CD14-positive monocyte (primary cell): ENCODE measurements at regions not wholly inside any gene's neighbourhood (a gene's known extent, or its start where the extent isn't known, plus 50 kb on each side); places are given as distances from the start of the nearest gene placed in this dataset.

ENCODE experiments used
- DNase-seq, 3 donors: peaks; one replicate each; pipeline ENCODE4 v3.0.0-alpha.2; 2011 to 2022
- H2AFZ ChIP-seq: 2 replicates; pipeline ENCODE4 v1.6.0; 2012; ENCODE audit warnings: mild to moderate bottlenecking, low read depth, low read length, inconsistent platforms; ENCODE audit not compliant: insufficient read depth, poor library complexity, severe bottlenecking
- H3K27ac ChIP-seq, 2 donors: 1 replicate in 1 of 2; 2 replicates in 1 of 2; pipeline ENCODE4 v1.5.1; 2012 to 2013; ENCODE audit warnings: low read length in 2 of 2, control low read depth in 1 of 2, inconsistent platforms in 1 of 2, low read depth in 1 of 2, mild to moderate bottlenecking in 1 of 2
- H3K27me3 ChIP-seq, 2 donors: one replicate each; pipeline versions ENCODE4 v1.6.0 to v1.6.1; 2011 to 2013; ENCODE audit warnings: low read length in 2 of 2; ENCODE audit not compliant: control insufficient read depth in 2 of 2, insufficient read depth in 2 of 2
- H3K36me3 ChIP-seq, 2 donors: replicated peaks in 1 of 2; 1 replicate in 1 of 2; 2 replicates in 1 of 2; pipeline versions ENCODE4 v1.5.1 to v1.6.1; 2012 to 2013; ENCODE audit warnings: low read length in 2 of 2, control low read depth in 1 of 2, inconsistent platforms in 1 of 2, mild to moderate bottlenecking in 1 of 2; ENCODE audit not compliant: insufficient read depth in 2 of 2, control insufficient read depth in 1 of 2
- H3K4me1 ChIP-seq, 2 donors: 1 replicate in 1 of 2; 2 replicates in 1 of 2; pipeline versions ENCODE4 v1.5.1 to v1.6.1; 2012 to 2013; ENCODE audit warnings: low read length in 2 of 2, control low read depth in 1 of 2, inconsistent platforms in 1 of 2, mild to moderate bottlenecking in 1 of 2, moderate library complexity in 1 of 2; ENCODE audit not compliant: insufficient read depth in 2 of 2, control insufficient read depth in 1 of 2
- H3K4me2 ChIP-seq: replicated peaks from 2 replicates; pipeline ENCODE3; 2012; ENCODE audit warnings: low read length, moderate library complexity, mild to moderate bottlenecking; ENCODE audit not compliant: poor library complexity, severe bottlenecking; ENCODE audit errors: extremely low read depth
- H3K4me3 ChIP-seq, 3 experiments: fragments of 200-600 bp in 1 of 3; sonication (generic) in 1 of 3; replicated peaks in 1 of 3; 1 replicate in 2 of 3; 2 replicates in 1 of 3; pipeline ENCODE4 v1.5.1; 2011 to 2013; ENCODE audit warnings: low read length in 3 of 3, mild to moderate bottlenecking in 3 of 3, control low read depth in 2 of 3, low read depth in 2 of 3, inconsistent platforms in 1 of 3, moderate library complexity in 1 of 3
- H3K79me2 ChIP-seq: 2 replicates; pipeline ENCODE4 v1.6.0; 2012; ENCODE audit warnings: mild to moderate bottlenecking, control low read depth, inconsistent platforms, low read length, moderate library complexity; ENCODE audit not compliant: insufficient read depth
- H3K9ac ChIP-seq: 2 replicates; pipeline ENCODE4 v1.6.0; 2017; ENCODE audit warnings: low read length, mild to moderate bottlenecking; ENCODE audit not compliant: insufficient read depth, poor library complexity, severe bottlenecking
- H3K9me3 ChIP-seq, 2 donors: replicated peaks in 1 of 2; 1 replicate in 1 of 2; 2 replicates in 1 of 2; pipeline versions ENCODE4 v1.5.1 to v1.6.1; 2012 to 2013; ENCODE audit warnings: low read length in 2 of 2, control low read depth in 1 of 2; ENCODE audit not compliant: control insufficient read depth in 1 of 2, insufficient read depth in 1 of 2
- H4K20me1 ChIP-seq: 2 replicates; pipeline ENCODE4 v1.6.0; 2012; ENCODE audit warnings: mild to moderate bottlenecking, low read length, control low read depth, moderate library complexity; ENCODE audit not compliant: insufficient read depth
- H3K27ac Mint-ChIP-seq, 7 donors: one replicate each; pipeline ENCODE4 v1.8.0; 2020; ENCODE audit warnings: mild to moderate bottlenecking in 7 of 7, mixed read lengths in 7 of 7, moderate library complexity in 6 of 7, inconsistent platforms in 2 of 7
- H3K27me3 Mint-ChIP-seq, 3 donors: one replicate each; pipeline ENCODE4 v1.8.0; 2021 to 2022; ENCODE audit warnings: low read depth in 3 of 3, mild to moderate bottlenecking in 3 of 3, mixed read lengths in 3 of 3, moderate library complexity in 3 of 3, inconsistent platforms in 1 of 3
- H3K36me3 Mint-ChIP-seq, 2 donors: one replicate each; pipeline ENCODE4 v1.8.0; 2020; ENCODE audit warnings: mixed read lengths in 2 of 2, inconsistent platforms in 1 of 2, mild to moderate bottlenecking in 1 of 2
- H3K4me1 Mint-ChIP-seq: one replicate; pipeline ENCODE4 v1.8.0; 2020; ENCODE audit warnings: mild to moderate bottlenecking, mixed read lengths
- H3K4me3 Mint-ChIP-seq, 2 donors: one replicate each; pipeline ENCODE4 v1.8.0; 2020; ENCODE audit warnings: mild to moderate bottlenecking in 2 of 2, mixed read lengths in 2 of 2, moderate library complexity in 1 of 2
- H3K9me3 Mint-ChIP-seq, 7 donors: one replicate each; pipeline ENCODE4 v1.8.0; 2020 to 2022; ENCODE audit warnings: mixed read lengths in 7 of 7, mild to moderate bottlenecking in 6 of 7, moderate library complexity in 6 of 7, inconsistent platforms in 2 of 7
- WGBS: methylation state at CpG from one replicate; pipeline ENCODE4 v1.1.5; 2013; ENCODE audit warnings: missing lambda C conversion rate; ENCODE audit not compliant: insufficient coverage; 5-methylcytosine and 5-hydroxymethylcytosine counted together
- intact Hi-C, 2 donors: fragments of 100-400 bp; cut with micrococcal nuclease; formaldehyde crosslinking; loops; one replicate each; pipeline versions ENCODE4 v1.15.0 to v1.15.1; 2023
- TF ChIP-seq, protein P1 (sequence below): fragments of 200-600 bp; IDR thresholded peaks from one replicate; pipeline ENCODE4 v1.8.0; 2022; ENCODE audit warnings: antibody characterized with exemption, mild to moderate bottlenecking

DNA sequence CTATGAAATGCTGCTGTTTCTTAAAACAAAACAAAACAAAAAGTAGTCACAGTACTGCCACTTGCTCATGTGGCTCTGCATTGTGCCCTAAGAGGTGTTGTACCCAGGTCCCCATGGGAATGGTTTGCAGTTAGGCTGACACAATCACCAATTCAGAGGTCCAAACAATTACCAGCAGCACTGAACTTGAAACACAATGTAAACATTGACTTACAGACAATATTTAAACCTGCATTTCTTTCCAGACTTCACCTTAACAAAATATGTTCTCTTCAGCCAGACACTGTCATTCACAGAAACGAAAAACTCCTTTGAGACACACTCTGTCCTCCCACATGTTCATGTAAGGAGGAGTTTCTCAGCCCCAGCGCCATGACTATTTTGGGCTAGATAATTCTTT lies 206.8 kb upstream of the ARG1 start:
- Histone ChIP-seq H3K9ac (no peak overlapping the region), H3K4me2 (no peak overlapping the region)

DNA sequence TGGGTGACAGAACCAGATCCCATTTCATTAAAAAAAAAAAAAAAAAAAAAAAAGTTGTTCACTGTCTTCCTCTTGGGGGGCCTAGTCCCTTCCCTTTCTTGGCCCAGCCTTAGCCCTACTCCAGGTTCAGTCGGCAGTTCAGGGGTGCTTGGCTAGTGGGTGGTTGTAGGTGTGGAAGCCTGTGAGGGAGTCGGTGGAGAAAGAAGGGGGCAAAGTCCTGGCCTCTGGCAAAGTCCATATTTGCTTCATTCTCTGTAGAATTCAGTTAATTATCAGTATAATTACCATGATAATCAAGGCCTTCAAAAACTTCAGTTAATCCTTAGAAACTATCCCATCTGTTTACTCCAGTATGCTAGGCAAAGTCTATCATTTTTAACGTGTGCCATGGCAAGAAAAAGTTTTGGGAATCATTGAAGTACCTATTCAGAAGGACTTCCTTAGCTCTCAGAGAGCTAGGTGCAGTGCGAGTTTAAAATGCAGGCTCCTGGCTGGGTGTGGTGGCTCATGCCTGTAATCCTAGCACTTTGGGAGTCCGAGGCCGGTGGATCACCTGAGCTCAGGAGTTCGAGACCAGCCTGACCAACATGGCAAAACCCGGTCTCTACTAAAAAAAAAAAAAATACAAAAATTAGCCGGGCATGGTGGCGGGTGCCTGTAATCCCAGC lies 205.7 kb upstream of the ARG1 start:
- Histone ChIP-seq H3K4me3 (no peak overlapping the region), H4K20me1 (no peaks in the 10 kb centered on the region), H3K9ac (no peak overlapping the region), H3K36me3 (no peaks in the 10 kb centered on the region), H3K4me2 (no peak overlapping the region), H3K79me2 (no peaks in the 10 kb centered on the region), H3K27me3 (no peaks in the 10 kb centered on the region), H3K4me1 (peaks cover 10 to 16% of the 10 kb centered on the region in 2 donors), H3K9me3 (no peaks in the 10 kb centered on the region), H3K27ac (no peak overlapping the region), H2AFZ (no peak overlapping the region)
- TF ChIP-seq, protein P1, sequence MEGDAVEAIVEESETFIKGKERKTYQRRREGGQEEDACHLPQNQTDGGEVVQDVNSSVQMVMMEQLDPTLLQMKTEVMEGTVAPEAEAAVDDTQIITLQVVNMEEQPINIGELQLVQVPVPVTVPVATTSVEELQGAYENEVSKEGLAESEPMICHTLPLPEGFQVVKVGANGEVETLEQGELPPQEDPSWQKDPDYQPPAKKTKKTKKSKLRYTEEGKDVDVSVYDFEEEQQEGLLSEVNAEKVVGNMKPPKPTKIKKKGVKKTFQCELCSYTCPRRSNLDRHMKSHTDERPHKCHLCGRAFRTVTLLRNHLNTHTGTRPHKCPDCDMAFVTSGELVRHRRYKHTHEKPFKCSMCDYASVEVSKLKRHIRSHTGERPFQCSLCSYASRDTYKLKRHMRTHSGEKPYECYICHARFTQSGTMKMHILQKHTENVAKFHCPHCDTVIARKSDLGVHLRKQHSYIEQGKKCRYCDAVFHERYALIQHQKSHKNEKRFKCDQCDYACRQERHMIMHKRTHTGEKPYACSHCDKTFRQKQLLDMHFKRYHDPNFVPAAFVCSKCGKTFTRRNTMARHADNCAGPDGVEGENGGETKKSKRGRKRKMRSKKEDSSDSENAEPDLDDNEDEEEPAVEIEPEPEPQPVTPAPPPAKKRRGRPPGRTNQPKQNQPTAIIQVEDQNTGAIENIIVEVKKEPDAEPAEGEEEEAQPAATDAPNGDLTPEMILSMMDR, result no peak
- no peak overlapping the region for H3K27ac Mint-ChIP-seq
- H3K4me1 Mint-ChIP-seq, result peaks cover 37% of the 10 kb centered on the region
- no peak for DNase-seq
- WGBS, result 92% methylated on average over 8 of the region's 10 CpGs
- intact Hi-C loops, result no loop called here
- no peaks in the 10 kb centered on the region for H3K27me3 Mint-ChIP-seq
- H3K36me3 Mint-ChIP-seq, result no peaks in the 10 kb centered on the region
- H3K4me3 Mint-ChIP-seq, result no peak overlapping the region
- H3K9me3 Mint-ChIP-seq, result peaks cover 0 to 4% (median 3%) of the 10 kb centered on the region in 7 donors

More for the DNA sequence above, 206.8 kb upstream of the ARG1 start:
- no peak overlapping the region for H2AFZ ChIP-seq
- no peaks in the 10 kb centered on the region for H3K9me3 ChIP-seq
- no peaks in the 10 kb centered on the region for H3K79me2 ChIP-seq
- peaks cover 0 to 4% (median 3%) of the 10 kb centered on the region in 7 donors for H3K9me3 Mint-ChIP-seq
- no peak for DNase-seq
- H3K4me3 Mint-ChIP-seq, result no peak overlapping the region
- TF ChIP-seq, protein P1, result no peak
- no peak overlapping the region for H3K4me3 ChIP-seq
- H3K36me3 ChIP-seq, result no peaks in the 10 kb centered on the region
- H3K36me3 Mint-ChIP-seq, result no peaks in the 10 kb centered on the region
- no peaks in the 10 kb centered on the region for H3K27me3 ChIP-seq
- H3K4me1 ChIP-seq, result peaks cover 10 to 16% of the 10 kb centered on the region in 2 donors
- H3K4me1 Mint-ChIP-seq, result peaks cover 37% of the 10 kb centered on the region
- intact Hi-C loops, result no loop called here
- no CpG with 5 or more reads among the region's 2 CpGs for WGBS
- H4K20me1 ChIP-seq, result no peaks in the 10 kb centered on the region
- H3K27ac ChIP-seq, result no peak overlapping the region
- no peaks in the 10 kb centered on the region for H3K27me3 Mint-ChIP-seq
- H3K27ac Mint-ChIP-seq, result no peak overlapping the region
